OCI-LY7 (cell line): ENCODE measurements at regions not wholly inside any gene's neighbourhood (a gene's known extent, or its start where the extent isn't known, plus 50 kb on each side); places are given as distances from the start of the nearest gene placed in this dataset.

Experiments used
- BruUV-seq: library from RNA; stranded (reverse); fragments of 400-500 nt; replicated peaks from 2 replicates; lab custom pipeline; 2021; lab: Mats Ljungman, UMichigan
- CTCF ChIA-PET: fragments of 300-600 bp; sonication (Branson Sonifier 250); formaldehyde crosslinking; loops from one replicate; lab custom pipeline; 2022; ENCODE audit warnings: antibody characterized with exemption; ENCODE audit not compliant: unreplicated experiment; lab: Charles Lee
- POLR2A ChIA-PET: fragments of 300-600 bp; sonication (Branson Sonifier 250); formaldehyde crosslinking; loops from one replicate; lab custom pipeline; 2022; ENCODE audit warnings: antibody characterized with exemption; lab: Charles Lee
- DNase-seq: peaks from one replicate; pipeline ENCODE4 v3.0.0-alpha.2; 2015; ENCODE audit warnings: low spot score
- H2AFZ ChIP-seq: fragments of 200-600 bp; sonication (generic), shearing (Covaris generic); 2 replicates; pipeline ENCODE4 v1.6.1; 2014; ENCODE audit warnings: mild to moderate bottlenecking, antibody characterized with exemption, low read length, moderate library complexity
- H3K27ac ChIP-seq: fragments of 200-600 bp; sonication (generic); 2 replicates; pipeline ENCODE4 v1.5.1; 2014; ENCODE audit warnings: mixed run types, low read depth, mild to moderate bottlenecking, moderate library complexity, low read length, inconsistent platforms; ENCODE audit not compliant: poor library complexity, severe bottlenecking
- H3K36me3 ChIP-seq: fragments of 200-600 bp; sonication (generic); 2 replicates; pipeline ENCODE4 v1.6.1; 2014; ENCODE audit warnings: mild to moderate bottlenecking, antibody characterized with exemption, low read length, moderate library complexity, mixed read lengths; ENCODE audit not compliant: insufficient read depth
- H3K4me1 ChIP-seq: fragments of 200-600 bp; sonication (generic); 2 replicates; pipeline ENCODE4 v1.5.1; 2014; ENCODE audit warnings: mild to moderate bottlenecking, low read length; ENCODE audit not compliant: insufficient read depth, poor library complexity, severe bottlenecking
- H3K4me2 ChIP-seq: fragments of 200-600 bp; sonication (generic); 2 replicates; pipeline ENCODE4 v1.6.1; 2014; ENCODE audit warnings: mild to moderate bottlenecking, low read length
- H3K4me3 ChIP-seq: fragments of 200-600 bp; sonication (generic); 2 replicates; pipeline ENCODE4 v1.5.1; 2014; ENCODE audit warnings: mild to moderate bottlenecking, low read depth, low read length; ENCODE audit not compliant: poor library complexity, severe bottlenecking
- H3K79me2 ChIP-seq: fragments of 200-600 bp; sonication (generic); 2 replicates; pipeline ENCODE4 v1.6.1; 2016; ENCODE audit warnings: low read depth, mild to moderate bottlenecking, low read length, moderate library complexity, mixed read lengths; ENCODE audit not compliant: insufficient read depth
- H3K9me2 ChIP-seq: fragments of 200-600 bp; sonication (generic); 2 replicates; pipeline ENCODE4 v1.6.1; 2016; ENCODE audit warnings: mild to moderate bottlenecking, low read length, mixed read lengths; ENCODE audit not compliant: insufficient read depth
- H3K9me3 ChIP-seq: fragments of 200-600 bp; sonication (generic); 2 replicates; pipeline ENCODE4 v1.6.1; 2014; ENCODE audit warnings: mild to moderate bottlenecking, mixed run types, low read length, mixed read lengths
- H4K20me1 ChIP-seq: fragments of 200-600 bp; sonication (generic); 2 replicates; pipeline ENCODE4 v1.6.1; 2014; ENCODE audit warnings: mild to moderate bottlenecking, antibody characterized with exemption, low read length, moderate library complexity, mixed read lengths; ENCODE audit not compliant: insufficient read depth
- EZH2phosphoT487 ChIP-seq: fragments of 200-600 bp; sonication (generic); IDR thresholded peaks from 2 replicates; pipeline ENCODE4 v1.6.1; 2018; ENCODE audit warnings: low read depth, borderline replicate concordance, mild to moderate bottlenecking, mixed run types, antibody characterized with exemption, low read length, moderate library complexity, mixed read lengths
- intact Hi-C: fragments of 100-400 bp; cut with micrococcal nuclease; formaldehyde crosslinking; loops from one replicate; pipeline ENCODE4 v1.10.0; 2022; ENCODE audit not compliant: unreplicated experiment
- TF ChIP-seq, protein P1 (sequence below): fragments of 200-600 bp; sonication (generic); conservative IDR thresholded peaks from 2 replicates; pipeline ENCODE4 v1.5.1; 2014; ENCODE audit warnings: mild to moderate bottlenecking, antibody characterized with exemption, low read length, moderate library complexity, mixed read lengths

DNA sequence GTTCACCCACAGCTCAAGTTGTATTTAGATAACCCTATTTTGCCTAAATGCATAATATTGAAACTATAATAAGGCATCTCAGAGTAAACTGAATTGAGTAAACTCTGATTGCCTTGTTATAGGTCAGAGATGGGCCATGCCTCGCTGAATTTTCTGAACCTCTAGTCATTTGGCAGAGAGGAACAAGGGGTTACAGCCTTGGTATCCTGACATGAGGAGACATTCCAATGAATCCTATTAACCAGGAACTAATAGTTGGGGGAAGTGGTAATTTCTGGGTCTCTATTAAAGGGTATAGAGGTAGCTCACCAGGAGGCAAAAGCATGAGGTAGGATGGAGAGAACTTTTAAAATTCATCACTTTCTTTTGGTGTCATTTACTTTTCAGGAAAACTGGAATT lies 227.4 kb upstream of the CHST9 start:
- ChIA-PET CTCF (no interaction called here), POLR2A (interaction anchor here (0.6 kb wide), 1 partner anchor 107 kb away, joined by 4 read pairs; no protein-coding TSS in a partner anchor)
- H3K36me3 ChIP-seq: no peaks in the 10 kb centered on the region

GRCh38 chr18:27411911-27412310 lies 226.8 kb upstream of the CHST9 start:
- Histone ChIP-seq H3K4me3 (no peak overlapping the region), H3K9me2 (no peaks in the 10 kb centered on the region), H4K20me1 (no peaks in the 10 kb centered on the region), H3K79me2 (no peaks in the 10 kb centered on the region), H3K4me1 (no peaks in the 10 kb centered on the region), H3K27ac (no peak overlapping the region), H3K9me3 (no peaks in the 10 kb centered on the region), H2AFZ (no peak overlapping the region), H3K36me3 (no peaks in the 10 kb centered on the region), H3K4me2 (no peak overlapping the region)
- intact Hi-C loops: no loop called here
- BruUV-seq: no TSS peak
- ChIA-PET CTCF (no interaction called here), POLR2A (no interaction called here)
- no peak for DNase-seq
- no peak for TF ChIP-seq EZH2phosphoT487
- TF ChIP-seq, protein P1, sequence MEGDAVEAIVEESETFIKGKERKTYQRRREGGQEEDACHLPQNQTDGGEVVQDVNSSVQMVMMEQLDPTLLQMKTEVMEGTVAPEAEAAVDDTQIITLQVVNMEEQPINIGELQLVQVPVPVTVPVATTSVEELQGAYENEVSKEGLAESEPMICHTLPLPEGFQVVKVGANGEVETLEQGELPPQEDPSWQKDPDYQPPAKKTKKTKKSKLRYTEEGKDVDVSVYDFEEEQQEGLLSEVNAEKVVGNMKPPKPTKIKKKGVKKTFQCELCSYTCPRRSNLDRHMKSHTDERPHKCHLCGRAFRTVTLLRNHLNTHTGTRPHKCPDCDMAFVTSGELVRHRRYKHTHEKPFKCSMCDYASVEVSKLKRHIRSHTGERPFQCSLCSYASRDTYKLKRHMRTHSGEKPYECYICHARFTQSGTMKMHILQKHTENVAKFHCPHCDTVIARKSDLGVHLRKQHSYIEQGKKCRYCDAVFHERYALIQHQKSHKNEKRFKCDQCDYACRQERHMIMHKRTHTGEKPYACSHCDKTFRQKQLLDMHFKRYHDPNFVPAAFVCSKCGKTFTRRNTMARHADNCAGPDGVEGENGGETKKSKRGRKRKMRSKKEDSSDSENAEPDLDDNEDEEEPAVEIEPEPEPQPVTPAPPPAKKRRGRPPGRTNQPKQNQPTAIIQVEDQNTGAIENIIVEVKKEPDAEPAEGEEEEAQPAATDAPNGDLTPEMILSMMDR: no peak

More for the DNA sequence above, 227.4 kb upstream of the CHST9 start:
- no peak overlapping the region for H3K4me2 ChIP-seq
- no peak overlapping the region for H3K27ac ChIP-seq
- H3K9me3 ChIP-seq: no peaks in the 10 kb centered on the region
- H3K9me2 ChIP-seq: no peaks in the 10 kb centered on the region
- no peaks in the 10 kb centered on the region for H4K20me1 ChIP-seq
- DNase-seq: no peak
- H3K4me1 ChIP-seq: no peaks in the 10 kb centered on the region
- no peak overlapping the region for H2AFZ ChIP-seq
- TF ChIP-seq, protein P1: no peak
- TF ChIP-seq EZH2phosphoT487: no peak
- no TSS peak for BruUV-seq
- H3K79me2 ChIP-seq: no peaks in the 10 kb centered on the region
- intact Hi-C loops: no loop called here
- H3K4me3 ChIP-seq: no peak overlapping the region

DNA sequence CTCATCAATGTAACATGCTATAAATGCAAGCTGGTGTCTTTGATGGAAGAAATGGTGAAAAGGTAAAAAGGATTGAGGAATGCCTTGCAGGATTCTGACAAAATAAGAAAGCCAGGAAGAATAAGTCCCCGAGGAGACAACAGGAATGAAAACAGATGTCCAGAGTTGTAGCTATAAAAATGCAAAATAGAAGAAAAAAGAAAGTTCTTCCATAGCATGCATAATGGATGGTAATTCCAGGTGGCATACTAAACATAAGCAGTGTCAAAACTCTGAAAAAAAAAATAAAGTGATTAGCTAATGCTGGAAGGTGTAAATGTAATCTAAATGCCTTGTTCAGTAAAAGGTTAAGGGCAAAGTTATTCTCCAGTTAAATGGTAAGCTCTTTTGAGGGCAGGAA lies 225.9 kb upstream of the CHST9 start:
- no peaks in the 10 kb centered on the region for H3K9me2 ChIP-seq
- no peak for DNase-seq
- no peak for TF ChIP-seq EZH2phosphoT487
- TF ChIP-seq, protein P1: no peak
- ChIA-PET POLR2A (interaction anchor here (1.2 kb wide), 1 partner anchor 749 kb away, joined by 3 read pairs; no protein-coding TSS in a partner anchor), CTCF (no interaction called here)
- H3K79me2 ChIP-seq: no peaks in the 10 kb centered on the region
- intact Hi-C loops: no loop called here
- H4K20me1 ChIP-seq: no peaks in the 10 kb centered on the region
- H3K4me3 ChIP-seq: no peak overlapping the region
- no peak overlapping the region for H3K27ac ChIP-seq
- H3K4me2 ChIP-seq: no peak overlapping the region
- no peaks in the 10 kb centered on the region for H3K36me3 ChIP-seq
- H2AFZ ChIP-seq: no peak overlapping the region
- H3K4me1 ChIP-seq: no peaks in the 10 kb centered on the region
- BruUV-seq: no TSS peak
- no peaks in the 10 kb centered on the region for H3K9me3 ChIP-seq
